Brain pericyte (primary cell): ENCODE measurements at regions not wholly inside any gene's neighbourhood (a gene's known extent, or its start where the extent isn't known, plus 50 kb on each side); places are given as distances from the start of the nearest gene placed in this dataset.
"Not testable (repeated sequence)": the region's sequence is repeated elsewhere in the genome, so short reads cannot be mapped to it uniquely, and the experiment has no call there.

Experiments
- DNase-seq: peaks from one replicate; pipeline ENCODE4 v3.0.0-alpha.2; 2012; ENCODE audit warnings: low read depth, low spot score

DNA sequence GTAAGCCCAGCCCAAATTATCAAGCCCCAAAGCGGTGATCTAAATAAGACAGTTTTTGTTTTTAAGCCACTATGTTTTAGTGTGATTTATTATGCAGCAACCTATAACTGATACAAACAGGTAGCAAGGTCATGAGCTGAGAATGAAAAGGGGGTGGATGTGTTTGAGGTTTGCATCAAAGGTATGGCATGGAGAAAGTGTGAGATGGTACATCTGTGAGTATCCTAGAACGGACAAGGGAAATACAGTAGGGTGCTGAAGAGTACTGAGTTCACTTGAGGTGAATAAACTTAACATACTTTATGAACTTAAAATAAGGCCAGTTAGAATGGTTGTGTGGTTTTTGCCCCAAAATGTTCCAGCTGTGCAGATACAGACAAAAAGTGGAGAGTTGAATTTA lies 286.0 kb upstream of the B3GALT2 start:
- no peak for DNase-seq

DNA sequence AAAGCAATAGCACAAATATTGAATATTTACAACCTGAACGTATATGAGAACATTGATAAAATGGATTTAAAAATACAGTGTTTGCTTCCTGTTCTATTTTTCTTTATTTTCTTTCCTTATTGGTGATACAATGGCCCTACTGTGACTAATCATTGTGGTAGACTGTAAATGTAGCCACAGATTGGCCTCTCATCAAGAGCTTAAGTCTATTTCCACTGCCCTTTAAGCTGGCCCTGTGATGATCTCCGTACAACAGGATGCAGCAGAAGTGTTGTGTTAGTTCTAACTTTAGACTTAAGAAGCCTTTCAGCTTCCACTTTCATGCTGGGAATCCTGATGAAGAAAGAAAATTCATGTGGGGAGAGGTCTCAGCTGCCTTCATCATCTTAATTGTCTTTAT lies 285.6 kb upstream of the B3GALT2 start:
- DNase-seq, result no peak

DNA sequence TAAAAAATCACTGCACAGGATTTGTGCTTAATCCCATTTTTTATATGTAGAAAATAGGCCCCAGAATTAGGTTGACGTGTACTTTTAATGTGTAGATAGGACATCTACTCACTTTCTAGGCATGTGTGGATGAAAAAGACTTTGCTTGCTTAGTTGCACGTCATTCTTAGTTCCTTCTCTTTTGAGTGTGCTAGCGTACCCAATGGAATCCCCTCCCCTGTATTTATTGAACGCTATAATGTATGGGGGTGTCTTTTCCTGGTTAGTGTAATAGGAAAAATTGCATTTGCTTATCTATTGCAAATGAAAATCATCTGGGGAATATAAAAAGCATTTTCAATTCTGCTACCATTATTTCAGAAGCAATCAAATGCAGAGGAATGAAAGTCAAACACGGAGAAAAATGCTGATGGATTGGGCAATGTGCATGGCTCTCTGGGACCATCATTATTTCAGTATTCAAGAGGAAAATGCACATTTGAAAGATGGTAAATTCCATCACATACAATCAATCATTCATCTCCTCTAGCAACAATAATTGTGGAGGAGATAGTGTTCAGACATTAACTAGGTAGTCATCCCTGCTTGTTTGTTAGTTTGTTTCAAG lies 277.0 kb upstream of the B3GALT2 start:
- DNase-seq, result no peak

DNA sequence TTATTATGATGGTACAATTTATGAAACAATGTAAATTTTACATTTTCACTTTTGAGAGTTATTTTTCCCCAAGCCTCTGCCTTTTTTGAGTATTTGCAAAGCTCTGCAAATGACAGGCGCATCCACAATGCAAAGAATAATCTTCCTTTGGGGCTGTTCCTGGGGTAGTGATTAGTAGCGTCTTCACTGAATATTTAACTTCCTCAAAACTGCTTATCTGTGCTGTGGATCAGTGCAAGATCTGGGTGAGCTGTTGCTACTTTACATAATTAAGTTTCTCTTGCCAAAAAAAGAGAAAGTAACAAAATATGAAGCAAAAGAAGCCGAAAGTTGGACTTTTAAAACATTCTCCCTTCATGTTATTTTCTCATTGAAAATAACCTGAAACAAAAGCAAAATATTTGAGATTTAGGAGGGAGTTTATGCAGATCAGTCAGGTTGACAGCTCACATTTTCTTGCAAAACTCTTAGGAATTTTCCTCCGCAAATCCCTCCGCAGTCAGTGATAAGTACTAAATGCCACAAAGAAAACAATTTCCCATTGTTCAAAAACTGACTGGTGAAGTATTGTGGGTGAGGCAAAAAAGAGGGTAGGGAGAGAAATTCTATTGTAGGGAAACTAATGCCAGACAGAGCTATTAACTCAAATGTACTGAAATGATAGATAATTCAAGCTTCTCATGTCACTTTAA lies 276.4 kb upstream of the B3GALT2 start:
- no peak for DNase-seq

DNA sequence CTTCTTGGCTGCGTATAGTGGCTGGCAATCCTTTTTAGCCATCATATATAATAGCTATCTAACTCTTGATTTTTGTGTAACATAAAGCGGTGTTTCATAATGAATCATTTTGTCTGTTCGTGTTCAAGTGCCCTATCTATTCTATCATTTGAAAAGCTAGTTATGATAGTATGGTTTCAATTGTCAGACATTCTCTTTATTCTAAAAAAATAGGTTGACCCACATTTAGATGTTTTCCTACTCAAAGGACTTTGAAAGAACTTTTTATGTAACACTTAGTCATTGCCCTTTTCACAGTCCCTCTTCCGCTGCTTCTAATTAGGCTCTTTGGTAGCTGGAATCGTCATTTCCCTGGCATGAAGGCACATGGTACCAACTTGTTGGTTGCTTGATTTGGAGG lies 272.2 kb upstream of the B3GALT2 start:
- DNase-seq, result no peak

DNA sequence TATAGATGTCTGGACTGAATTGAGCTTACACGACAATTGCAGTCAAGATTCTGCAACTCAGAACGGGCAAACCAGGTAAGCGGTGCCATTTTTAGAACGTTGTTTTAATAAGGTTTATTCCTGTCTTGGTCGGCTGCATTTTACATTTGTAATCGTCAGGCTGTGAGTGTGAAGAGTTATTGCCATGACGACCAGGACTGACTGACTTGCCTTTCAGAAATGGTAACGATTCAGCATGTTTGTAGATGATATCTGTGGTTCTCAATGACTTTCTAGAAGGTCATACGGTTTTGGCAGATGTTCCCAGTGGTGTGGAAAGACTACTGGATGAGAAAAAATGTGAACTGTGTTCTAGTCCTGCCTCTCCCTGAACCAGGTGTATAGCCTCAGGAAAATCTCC lies 271.3 kb upstream of the B3GALT2 start:
- DNase-seq, result no peak

DNA sequence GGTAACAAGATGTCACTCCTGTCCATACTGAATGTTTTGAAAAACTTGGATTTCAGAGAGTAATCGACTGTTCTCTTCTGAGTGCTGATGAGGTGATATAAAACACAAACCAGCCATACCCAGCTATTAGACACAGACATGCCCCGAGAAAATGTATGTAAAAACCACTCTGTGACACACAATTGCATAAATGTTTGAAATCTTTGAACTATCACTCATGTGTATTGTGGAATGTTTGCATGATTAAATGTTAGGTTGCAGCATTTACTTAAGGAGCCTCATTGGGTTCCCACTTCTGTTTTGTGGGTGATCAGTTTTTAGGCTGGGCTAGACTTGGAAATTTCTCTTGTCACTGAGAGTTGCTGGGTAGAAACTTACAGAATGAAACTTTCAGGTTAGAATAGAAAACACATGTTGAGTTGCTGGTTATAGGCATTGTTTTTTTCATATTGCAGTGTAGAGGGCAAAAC lies 270.4 kb upstream of the B3GALT2 start:
- DNase-seq, result no peak

DNA sequence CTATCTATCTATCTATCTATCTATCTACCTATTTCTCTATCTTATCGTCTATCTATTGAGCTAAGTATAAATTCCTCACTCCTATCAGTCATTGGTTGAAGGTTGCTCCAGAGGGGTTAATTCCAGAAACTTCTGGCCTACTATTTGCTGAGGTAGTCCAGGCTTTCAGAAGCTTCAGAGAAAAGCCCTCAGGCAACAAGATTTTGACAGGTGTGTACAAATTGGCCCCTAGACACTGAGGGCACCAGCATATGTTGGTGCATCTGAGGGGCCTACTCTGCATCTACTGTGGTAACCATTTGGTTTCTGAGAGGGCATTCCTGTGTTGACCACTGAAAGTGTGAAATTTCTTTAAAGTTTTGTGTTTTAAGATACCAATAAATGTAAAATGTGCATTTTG lies 265.2 kb upstream of the B3GALT2 start:
- DNase-seq, result no peak

DNA sequence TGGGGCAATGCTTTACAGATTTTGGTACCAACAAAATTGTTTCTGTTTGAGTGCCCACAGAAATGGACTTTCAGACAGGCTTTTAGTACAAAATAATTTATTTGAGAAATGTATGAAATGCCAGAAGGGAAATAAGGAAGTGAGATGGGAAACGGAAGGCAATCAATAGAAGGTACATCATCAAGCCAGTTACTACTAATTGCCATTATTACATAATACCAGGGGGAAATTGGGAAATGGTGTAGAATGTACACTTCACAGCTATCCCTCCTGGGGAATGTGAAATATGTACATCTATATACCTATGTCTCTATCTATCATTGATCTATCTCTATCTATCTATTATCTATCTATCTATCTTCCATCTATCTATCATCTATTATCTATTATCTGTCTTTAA lies 264.6 kb upstream of the B3GALT2 start:
- DNase-seq, result no peak

DNA sequence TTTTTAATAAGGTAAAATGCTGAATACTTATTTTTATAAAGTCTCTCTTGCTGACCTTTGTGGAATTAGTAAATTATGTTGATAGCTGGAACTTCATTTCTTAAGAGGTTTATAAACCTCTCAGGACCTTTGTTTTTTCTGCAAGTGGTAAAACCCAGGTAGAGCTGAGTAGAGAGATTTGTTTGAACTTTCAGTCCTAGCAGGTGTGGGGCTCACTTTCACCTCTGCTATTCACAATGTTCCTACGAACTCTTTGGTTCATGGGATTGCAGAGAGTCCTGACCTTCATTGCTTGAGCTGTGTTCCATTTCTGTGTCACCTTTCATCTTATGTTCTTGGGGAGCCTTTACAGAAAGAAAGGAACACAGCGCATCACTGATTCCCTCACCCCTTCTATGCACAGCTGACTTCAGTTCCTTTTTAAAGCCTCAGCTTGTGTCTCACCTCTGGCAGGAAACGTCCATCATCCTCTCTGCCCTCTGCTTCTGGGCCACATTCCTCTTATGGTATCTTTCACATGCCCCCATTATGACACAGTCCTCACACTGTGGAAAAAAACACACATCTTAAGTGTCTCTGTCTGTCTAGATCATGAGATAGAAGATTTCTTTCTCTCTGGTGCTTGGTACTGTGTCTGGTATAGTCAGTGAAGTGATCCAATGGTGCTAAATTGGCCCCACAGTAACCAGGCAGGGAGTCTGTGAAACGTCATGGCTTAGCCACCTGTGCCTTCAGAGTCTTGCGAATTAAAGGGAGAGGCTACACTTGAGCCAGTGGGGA lies 262.5 kb upstream of the B3GALT2 start:
- DNase-seq, result no peak

DNA sequence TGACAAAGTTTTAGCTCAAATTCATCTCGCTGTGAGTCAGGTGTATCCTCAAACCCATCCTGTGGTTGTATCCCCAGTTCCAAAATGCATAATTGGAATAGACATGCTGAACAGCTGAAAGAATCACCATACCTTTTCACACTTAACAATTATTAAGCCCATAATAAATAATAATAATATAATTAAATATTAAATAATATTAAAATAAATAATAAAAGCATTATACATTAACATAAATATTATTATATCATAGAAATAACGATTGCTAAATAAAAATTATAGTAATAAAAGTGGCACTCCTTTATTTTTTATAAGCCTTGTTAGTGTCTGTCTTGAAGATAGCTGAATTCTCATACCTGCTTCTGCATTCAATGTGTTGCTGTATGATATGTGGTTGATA lies 257.5 kb upstream of the B3GALT2 start:
- no peak for DNase-seq

DNA sequence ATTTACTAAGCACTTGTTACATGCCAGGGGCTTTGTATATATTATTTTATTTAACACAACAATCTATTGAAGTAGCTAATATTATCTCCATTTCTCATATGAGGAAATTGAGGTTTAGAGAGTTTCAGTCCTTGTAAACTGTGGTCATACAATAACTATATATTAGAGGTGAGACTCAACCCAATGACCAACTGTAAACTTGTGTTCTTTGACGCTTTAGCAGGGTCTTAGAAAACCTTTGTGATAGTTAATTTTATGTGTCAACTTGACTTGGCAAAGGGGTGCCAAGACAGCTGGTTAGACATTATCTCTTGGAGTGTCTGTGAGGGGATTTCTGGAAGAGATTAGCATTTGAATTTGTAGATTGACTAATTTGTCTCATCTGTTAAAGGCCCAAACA lies 252.4 kb upstream of the B3GALT2 start:
- DNase-seq, result no peak

DNA sequence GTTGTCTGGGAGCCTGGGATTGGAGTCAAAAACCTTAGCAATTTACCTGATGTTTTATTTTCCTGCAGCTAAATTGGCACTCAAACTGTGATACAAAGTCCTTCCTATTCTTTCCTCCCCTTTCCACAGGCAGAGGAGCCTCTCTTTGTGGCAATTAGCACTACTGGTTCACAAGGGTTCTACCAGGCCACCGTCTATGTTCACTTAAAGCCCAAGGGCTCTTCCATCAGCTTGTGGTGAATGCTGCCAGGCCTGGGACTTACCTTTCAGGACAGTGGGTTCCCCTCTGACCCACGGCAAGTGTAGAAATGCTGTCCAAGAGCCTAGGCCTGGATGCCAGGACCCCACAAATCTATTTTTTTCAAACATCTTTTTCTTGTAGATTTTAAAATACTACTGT lies 251.9 kb upstream of the B3GALT2 start:
- DNase-seq, result no peak

DNA sequence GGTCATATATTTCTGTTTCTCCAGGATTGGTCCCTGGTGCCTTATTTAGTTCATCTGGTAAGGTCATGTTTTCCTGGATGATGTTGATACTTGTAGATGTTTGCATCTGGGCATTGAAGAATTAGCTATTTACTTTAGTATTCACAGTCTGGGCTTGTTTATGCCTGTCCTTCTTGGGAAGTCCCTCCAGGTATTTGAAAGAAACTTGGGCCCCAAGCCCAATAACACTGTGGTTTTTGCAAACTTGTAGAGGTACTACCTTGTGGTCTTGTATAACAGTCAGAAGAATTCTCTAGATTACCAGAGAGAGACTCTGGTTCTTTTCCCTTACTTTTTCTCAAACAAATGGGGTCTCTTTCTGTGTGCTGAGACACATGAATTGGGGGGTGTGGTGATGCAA lies 251.4 kb upstream of the B3GALT2 start:
- no peak for DNase-seq

DNA sequence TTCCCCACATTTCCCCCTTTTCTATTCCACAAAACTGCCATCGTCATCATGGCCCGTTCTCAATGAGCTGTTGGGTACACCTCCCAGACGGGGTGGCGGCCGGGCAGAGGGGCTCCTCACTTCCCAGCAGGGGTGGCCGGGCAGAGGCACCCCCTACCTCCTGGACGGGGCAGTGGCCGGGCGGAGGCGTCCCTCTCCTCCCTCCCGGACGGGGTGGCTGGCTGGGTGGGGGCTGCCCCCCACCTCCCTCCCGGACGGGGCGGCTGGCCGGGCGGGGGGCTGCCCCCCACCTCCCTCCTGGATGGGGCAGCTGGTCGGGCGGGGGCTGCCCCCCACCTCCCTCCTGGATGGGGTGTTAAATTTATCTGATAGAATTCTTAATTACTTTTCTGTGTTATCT lies 250.9 kb upstream of the B3GALT2 start:
- DNase-seq, result not testable (repeated sequence)

DNA sequence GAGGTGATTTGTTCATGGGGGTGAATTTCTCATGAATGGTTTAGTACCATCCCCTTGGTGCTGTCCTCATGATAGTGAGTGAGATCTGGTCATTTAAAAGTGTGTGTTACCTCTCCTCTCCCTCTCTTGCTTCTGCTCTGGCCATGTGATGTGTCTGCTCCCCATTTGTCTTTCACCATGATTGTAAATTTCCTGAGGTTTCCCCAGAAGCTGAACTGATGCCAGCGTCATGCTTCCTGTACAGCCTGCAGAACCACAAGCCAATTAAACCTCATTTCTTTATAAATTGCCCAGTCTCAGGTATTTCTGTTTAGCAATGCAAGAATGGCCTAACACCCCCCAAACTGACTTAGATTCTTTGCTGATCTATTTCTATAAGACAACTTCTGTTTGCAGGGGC lies 249.4 kb upstream of the B3GALT2 start:
- DNase-seq, result no peak

DNA sequence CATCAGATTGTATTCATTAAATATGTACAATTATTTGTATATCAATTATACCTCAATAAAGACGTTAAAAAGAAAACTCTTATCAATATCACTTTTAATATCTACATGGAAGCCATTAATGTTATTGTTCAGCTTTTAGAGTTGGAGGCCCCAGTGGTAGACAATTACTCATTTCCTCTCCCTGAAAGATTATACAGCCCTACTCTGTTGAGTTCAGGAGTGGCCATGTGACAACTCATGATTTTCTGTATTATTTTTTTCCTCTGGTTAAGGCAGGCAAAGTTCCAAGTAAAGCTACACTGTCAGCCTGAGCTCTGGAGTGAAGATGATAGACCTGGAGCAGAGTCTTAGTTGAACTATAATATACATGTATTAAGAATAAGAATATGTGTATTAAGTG lies 247.9 kb upstream of the B3GALT2 start:
- peak; percentile 37 for DNase-seq

DNA sequence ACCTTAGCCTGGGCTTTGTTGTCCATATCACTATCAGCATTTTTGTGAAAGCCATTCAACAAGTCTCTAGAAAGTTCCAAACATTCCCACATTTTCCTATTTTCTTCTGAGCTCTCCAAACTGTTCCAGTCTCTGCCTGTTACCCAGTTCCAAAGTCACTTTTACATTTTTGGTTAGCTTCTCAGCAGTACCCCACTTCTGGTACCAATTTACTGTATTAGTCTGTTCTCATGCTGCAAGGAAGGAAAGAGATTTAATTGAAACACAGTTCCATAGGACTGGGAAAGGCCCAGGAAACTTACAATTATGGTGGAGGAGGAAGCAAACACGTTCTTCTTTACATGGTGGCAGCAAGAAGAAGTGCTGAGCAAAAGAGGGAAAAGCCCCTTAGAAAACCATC lies 247.2 kb upstream of the B3GALT2 start:
- DNase-seq, result no peak

DNA sequence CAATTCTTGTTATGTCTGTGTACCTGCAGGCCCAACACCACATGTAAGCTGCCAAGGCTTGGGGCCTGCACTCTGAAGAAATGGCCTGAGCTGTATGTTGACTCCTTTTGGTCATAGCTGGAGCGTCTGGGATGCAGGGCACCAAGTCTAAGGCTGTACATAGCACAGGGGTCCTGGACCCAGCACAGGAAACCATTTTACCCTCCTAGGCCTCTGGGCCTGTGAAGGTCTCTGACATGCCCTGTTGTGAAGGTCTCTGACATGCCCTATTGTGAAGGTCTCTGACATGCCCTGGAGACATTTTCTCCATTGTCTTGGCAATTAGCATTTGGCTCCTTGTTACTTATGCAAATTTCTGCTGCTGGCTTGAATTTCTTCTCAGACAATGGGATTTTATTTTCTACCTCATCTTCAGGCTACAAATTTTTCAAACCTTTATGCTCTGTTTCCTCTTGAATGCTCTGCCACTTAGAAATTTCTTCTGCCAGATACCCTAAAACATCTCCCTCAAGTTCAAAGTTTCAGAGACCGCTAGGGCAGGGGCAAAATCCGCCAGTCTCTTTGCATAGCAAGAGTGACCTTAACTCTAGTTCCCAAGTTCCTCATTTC lies 246.7 kb upstream of the B3GALT2 start:
- no peak for DNase-seq

DNA sequence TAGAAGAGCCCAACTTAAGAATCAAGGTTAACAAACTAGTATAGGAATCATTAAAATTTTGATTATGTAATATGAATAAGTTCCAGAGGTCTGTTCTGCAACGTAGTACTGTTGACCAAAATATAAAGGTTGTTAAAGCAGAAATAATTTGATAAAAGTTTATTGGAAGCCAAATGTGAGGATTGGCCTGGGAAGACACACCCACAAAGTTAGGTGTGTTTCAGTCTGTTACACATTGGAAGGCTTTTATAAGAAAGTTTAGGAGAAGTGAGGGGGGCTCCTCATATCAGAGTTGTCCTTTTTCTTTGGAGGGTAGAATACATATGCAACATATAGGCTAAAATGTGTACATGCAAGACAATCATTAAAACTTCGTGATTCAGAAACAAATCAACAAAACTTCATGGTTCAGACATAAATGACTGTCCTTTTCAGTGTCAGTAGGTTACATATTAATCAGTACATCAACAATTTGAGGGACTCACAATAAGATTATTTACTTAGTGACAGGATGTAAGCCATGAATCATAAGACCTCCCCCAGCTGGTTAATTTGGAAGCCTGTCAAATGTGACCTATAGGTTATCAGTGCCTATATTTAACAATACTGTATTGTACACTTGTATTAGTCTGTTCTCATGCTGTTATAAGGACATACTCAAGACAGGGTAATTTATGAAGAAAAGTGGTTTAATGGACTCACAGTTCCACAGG lies 245.0 kb upstream of the B3GALT2 start:
- DNase-seq, result no peak

DNA sequence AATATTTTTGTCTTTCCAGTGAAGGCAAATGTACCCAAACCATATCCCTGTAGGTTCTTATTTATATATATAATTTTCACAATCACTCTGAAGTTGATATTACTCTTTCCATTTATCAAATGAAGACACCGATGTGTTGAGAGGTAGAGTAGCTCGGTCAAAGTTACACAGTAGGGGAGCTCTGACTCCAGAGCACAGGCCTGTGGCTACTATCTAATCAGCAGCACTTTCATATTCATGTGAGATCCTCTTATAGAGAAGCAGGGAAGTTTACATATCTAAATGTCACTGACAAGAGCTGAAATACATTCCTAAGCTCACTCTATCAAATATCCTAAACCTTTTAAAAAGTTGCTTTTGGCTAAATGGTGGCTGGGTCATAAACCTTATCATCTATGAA lies 241.1 kb upstream of the B3GALT2 start:
- no peak for DNase-seq

DNA sequence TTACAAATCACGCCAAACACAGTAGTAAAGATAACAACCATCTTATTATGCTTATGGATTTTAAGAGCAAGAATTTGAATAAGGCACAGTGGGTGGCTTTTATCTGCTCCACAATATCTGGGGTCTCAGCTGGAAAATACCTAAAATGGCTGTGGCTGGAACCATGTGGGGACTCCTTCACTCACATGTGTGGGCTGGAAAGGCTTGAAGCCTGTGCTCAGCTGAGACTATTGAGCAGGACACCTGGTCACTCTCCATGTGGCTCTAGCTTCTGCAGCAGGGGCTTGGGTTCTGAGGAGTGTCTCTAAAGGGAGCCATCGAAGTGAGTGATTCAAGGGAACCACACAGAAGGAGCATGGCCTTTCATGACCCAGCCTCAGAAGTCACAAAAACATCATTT lies 239.6 kb upstream of the B3GALT2 start:
- no peak for DNase-seq
